Nephron (organoid): ENCODE measurements at regions not wholly inside any gene's neighbourhood (a gene's known extent, or its start where the extent isn't known, plus 50 kb on each side); places are given as distances from the start of the nearest gene placed in this dataset.

Experiments used
- H3K27ac Mint-ChIP-seq, 3 experiments: 2 replicates each; pipeline ENCODE4 v1.8.0; 2020; ENCODE audit warnings: mixed read lengths in 3 of 3, mild to moderate bottlenecking in 2 of 3, moderate library complexity in 1 of 3
- H3K27me3 Mint-ChIP-seq: 2 replicates; pipeline ENCODE4 v1.8.0; 2021; ENCODE audit warnings: low read depth, mild to moderate bottlenecking, moderate library complexity, mixed read lengths
- H3K36me3 Mint-ChIP-seq: 2 replicates; pipeline ENCODE4 v1.8.0; 2020; ENCODE audit warnings: low read depth, mixed read lengths
- H3K4me1 Mint-ChIP-seq: 2 replicates; pipeline ENCODE4 v1.8.0; 2020; ENCODE audit warnings: mixed read lengths
- H3K4me3 Mint-ChIP-seq, 3 experiments: 2 replicates each; pipeline ENCODE4 v1.8.0; 2020; ENCODE audit warnings: mild to moderate bottlenecking in 3 of 3, mixed read lengths in 3 of 3, moderate library complexity in 2 of 3
- H3K9me3 Mint-ChIP-seq: 2 replicates; pipeline ENCODE4 v1.8.0; 2020; ENCODE audit warnings: mixed read lengths
- TF ChIP-seq, protein P1 (sequence below), 3 experiments: fragments of 200-600 bp; sonication (generic); IDR thresholded peaks; one replicate each; pipeline ENCODE4 v1.5.0; 2021; ENCODE audit warnings: antibody characterized with exemption in 3 of 3; ENCODE audit not compliant: unreplicated experiment in 3 of 3

DNA sequence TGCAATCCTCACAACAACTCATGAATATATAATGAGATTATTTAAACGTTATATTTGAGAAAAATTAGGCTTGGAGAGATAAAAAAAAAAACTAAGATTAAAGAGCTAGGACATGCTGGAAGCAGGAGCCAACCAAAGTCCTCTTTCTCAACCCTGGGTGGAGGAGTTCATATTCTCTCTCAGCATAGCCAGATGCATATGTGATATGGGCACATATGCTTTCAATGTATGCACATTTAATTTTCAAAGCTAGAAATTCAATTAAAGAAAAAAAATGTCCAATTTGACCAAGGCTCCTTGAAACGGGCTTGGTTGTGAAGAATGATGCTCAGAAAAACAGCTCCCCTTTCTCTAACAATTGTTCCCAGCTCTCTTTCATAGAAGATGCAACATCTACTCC is 61.9 kb upstream of the GRIP1 start:
- H3K27me3 Mint-ChIP-seq = peaks cover 4% of the 10 kb centered on the region
- no peaks in the 10 kb centered on the region for H3K9me3 Mint-ChIP-seq
- TF ChIP-seq, protein P1, sequence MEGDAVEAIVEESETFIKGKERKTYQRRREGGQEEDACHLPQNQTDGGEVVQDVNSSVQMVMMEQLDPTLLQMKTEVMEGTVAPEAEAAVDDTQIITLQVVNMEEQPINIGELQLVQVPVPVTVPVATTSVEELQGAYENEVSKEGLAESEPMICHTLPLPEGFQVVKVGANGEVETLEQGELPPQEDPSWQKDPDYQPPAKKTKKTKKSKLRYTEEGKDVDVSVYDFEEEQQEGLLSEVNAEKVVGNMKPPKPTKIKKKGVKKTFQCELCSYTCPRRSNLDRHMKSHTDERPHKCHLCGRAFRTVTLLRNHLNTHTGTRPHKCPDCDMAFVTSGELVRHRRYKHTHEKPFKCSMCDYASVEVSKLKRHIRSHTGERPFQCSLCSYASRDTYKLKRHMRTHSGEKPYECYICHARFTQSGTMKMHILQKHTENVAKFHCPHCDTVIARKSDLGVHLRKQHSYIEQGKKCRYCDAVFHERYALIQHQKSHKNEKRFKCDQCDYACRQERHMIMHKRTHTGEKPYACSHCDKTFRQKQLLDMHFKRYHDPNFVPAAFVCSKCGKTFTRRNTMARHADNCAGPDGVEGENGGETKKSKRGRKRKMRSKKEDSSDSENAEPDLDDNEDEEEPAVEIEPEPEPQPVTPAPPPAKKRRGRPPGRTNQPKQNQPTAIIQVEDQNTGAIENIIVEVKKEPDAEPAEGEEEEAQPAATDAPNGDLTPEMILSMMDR (IDR thresholded peaks at IDR 0.05; ENCODE audit: unreplicated experiment in 3 of 3) = no peak
- no peak overlapping the region for H3K27ac Mint-ChIP-seq
- H3K4me1 Mint-ChIP-seq = peaks cover 27% of the 10 kb centered on the region
- no peaks in the 10 kb centered on the region for H3K36me3 Mint-ChIP-seq
- no peak overlapping the region for H3K4me3 Mint-ChIP-seq

DNA sequence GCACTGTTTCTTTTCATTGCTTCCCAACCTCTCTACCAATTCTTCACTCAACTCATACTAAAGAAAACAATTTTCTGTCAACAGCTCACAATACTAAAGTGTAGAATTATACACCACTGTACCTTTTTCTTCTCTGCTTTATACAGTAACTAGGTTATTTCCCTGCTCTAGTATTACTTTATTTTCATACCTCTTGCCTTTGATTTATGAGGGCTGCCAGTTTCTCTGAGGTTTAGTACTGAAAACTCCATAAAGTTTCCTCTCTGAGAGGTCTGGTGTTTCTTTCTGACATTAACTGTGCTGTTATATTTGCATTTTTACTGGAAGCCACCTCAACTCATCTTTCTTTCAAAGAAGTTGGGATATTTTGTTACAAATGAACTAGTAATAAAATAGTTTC is 63.0 kb upstream of the GRIP1 start:
- no peak overlapping the region for H3K4me3 Mint-ChIP-seq

DNA sequence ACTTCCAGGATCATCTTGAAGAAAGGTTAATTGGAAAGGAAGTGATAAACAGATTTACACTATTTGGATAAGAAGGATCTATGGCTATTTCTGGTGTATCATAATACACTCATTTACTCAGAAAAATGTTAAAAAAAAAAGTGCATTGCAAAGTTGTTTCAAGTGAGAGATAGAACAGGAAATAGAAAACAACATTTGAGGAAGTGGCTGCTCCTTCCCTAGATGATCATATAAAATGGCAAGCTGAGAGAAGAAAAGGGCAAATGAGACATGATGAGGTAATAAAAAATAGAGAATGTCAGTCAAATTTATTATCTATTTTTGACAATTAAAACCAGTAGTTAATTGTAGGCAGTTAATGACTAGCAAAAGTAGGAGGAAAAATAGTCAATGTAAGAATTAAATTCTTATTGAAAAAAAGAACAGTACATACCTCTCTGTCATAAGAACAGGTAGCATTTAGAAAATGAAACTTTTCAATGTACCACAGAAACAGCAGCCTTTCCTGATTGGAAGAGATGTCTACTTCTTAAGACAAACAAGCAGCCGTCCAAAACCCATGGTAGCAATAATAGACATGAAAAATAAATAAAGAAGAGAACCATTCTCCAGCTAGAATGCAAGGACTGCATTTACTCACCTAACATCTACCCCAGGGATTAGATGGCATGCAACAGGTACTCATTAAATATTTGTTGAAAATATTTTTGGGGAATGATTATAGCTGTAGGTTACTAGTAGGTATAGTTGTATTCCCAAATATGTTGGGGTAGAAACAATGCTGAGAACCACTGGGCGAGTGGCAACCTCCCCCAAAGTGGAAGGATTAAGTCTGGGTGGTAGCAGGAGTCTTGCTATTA is 63.9 kb upstream of the GRIP1 start:
- Mint-ChIP-seq H3K9me3 (no peaks in the 10 kb centered on the region), H3K36me3 (no peaks in the 10 kb centered on the region), H3K27ac (peak overlapping the region in 1 of 3 experiments; percentile 8), H3K27me3 (peaks cover 4% of the 10 kb centered on the region), H3K4me3 (no peak overlapping the region), H3K4me1 (peaks cover 37% of the 10 kb centered on the region)
- TF ChIP-seq, protein P1 (IDR thresholded peaks at IDR 0.05; ENCODE audit: unreplicated experiment in 3 of 3) = no peak

More for the DNA sequence above, 63.0 kb upstream of the GRIP1 start:
- TF ChIP-seq, protein P1 (IDR thresholded peaks at IDR 0.05; ENCODE audit: unreplicated experiment in 3 of 3) = no peak
- Mint-ChIP-seq H3K9me3 (no peaks in the 10 kb centered on the region), H3K27ac (peak overlapping the region in 1 of 3 experiments; percentile 46), H3K27me3 (peaks cover 4% of the 10 kb centered on the region), H3K36me3 (no peaks in the 10 kb centered on the region), H3K4me1 (peaks cover 32% of the 10 kb centered on the region)

DNA sequence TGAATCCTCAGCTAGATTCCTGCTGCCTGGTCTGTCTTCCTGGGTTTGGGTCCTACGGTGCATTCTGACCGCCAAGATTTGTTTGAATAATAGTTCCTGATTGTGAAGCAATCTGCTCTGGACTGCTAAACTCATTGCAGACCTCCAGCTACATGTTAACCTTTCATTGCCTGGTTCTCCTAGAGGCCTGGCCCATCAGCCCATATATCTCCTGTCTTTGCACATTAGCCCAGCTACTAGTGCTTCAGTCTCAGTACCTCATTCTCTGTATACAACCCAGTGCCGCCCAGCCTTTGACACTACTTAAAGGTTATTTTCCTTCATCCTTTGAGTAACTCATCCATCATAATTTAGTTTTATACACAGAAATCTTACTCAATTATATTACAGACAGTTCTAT is 65.6 kb upstream of the GRIP1 start:
- H3K27me3 Mint-ChIP-seq = peaks cover 4% of the 10 kb centered on the region
- H3K36me3 Mint-ChIP-seq = no peaks in the 10 kb centered on the region
- H3K4me1 Mint-ChIP-seq = peaks cover 37% of the 10 kb centered on the region
- peak overlapping the region in 2 of 3 experiments; percentile 20 to 64 for H3K27ac Mint-ChIP-seq
- no peaks in the 10 kb centered on the region for H3K9me3 Mint-ChIP-seq
- no peak overlapping the region for H3K4me3 Mint-ChIP-seq
- TF ChIP-seq, protein P1 (IDR thresholded peaks at IDR 0.05; ENCODE audit: unreplicated experiment in 3 of 3) = no peak

DNA sequence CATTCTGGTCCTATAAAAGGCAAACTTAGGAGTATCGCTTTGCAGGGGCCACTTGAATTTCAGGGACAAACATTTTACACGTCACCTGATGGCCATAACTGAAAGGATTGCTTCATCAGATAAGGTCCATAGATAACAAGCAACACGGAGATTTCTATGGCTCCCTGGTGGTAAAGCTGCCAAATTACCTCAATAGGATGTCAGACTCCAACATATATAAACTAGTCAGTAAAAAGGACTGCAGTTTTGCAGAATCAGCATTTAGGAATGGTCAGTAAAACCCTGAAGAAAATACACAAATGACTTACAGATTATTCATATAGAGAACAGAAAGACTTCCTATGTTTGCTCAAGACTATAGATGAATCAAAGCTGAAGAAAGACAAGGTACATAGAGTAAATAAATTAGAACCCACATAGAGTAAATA is 66.1 kb upstream of the GRIP1 start:
- H3K27ac Mint-ChIP-seq = no peak overlapping the region
- H3K9me3 Mint-ChIP-seq = no peaks in the 10 kb centered on the region
- H3K4me1 Mint-ChIP-seq = peaks cover 35% of the 10 kb centered on the region
- peaks cover 4% of the 10 kb centered on the region for H3K27me3 Mint-ChIP-seq
- TF ChIP-seq, protein P1 (IDR thresholded peaks at IDR 0.05; ENCODE audit: unreplicated experiment in 3 of 3) = no peak
- H3K4me3 Mint-ChIP-seq = no peak overlapping the region
- H3K36me3 Mint-ChIP-seq = no peaks in the 10 kb centered on the region
